ENCODE measurements at regions not wholly inside any gene's neighbourhood (a gene's known extent, or its start where the extent isn't known, plus 50 kb on each side); places are given as distances from the start of the nearest gene placed in this dataset.

- TF ChIP-seq, protein P1, sequence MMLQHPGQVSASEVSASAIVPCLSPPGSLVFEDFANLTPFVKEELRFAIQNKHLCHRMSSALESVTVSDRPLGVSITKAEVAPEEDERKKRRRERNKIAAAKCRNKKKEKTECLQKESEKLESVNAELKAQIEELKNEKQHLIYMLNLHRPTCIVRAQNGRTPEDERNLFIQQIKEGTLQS (IDR thresholded peaks at IDR 0.05; ENCODE audit: insufficient read depth, low read depth, low read length) = no peak
- TF ChIP-seq NANOG (IDR thresholded peaks at IDR 0.05; ENCODE audit: insufficient read depth, low read depth, low read length, poor library complexity, severe bottlenecking) (no peak), ZNF274 (IDR thresholded peaks at IDR 0.05; ENCODE audit: borderline replicate concordance, extremely low read depth, low read length) (no peak), RXRA (IDR thresholded peaks at IDR 0.05; ENCODE audit: insufficient read depth, low read depth, low read length) (no peak), ATF2 (IDR thresholded peaks at IDR 0.05; ENCODE audit: low read length) (no peak), SRF (IDR thresholded peaks at IDR 0.05; ENCODE audit: low read depth, low read length) (no peak), USF2 (IDR thresholded peaks at IDR 0.05; ENCODE audit: low read length) (no peak)
These were observed 1369.3 kb downstream of the AACS start (continued) for GRCh38 chr12:126434412-126434985.
